GM21528 (cell line): ENCODE measurements at regions not wholly inside any gene's neighbourhood (a gene's known extent, or its start where the extent isn't known, plus 50 kb on each side); places are given as distances from the start of the nearest gene placed in this dataset.
"Not testable (repeated sequence)": the region's sequence is repeated elsewhere in the genome, so short reads cannot be mapped to it uniquely, and the experiment has no call there.

Experiments
- ATAC-seq: cut with Tn5 transposase; IDR thresholded peaks from one replicate; pipeline ENCODE4 v1.9.1; 2021; ENCODE audit warnings: mild to moderate bottlenecking, moderate library complexity; ENCODE audit not compliant: unreplicated experiment, low FRiP score

GRCh38 chr2:111586014-111586413, 298.0 kb downstream of the ANAPC1 start:
- ATAC-seq, result not testable (repeated sequence)

- not testable (repeated sequence) for ATAC-seq
These were observed 288.9 kb downstream of the ANAPC1 start for GRCh38 chr2:111595072-111595471.

GRCh38 chr2:111596808-111597705, 286.9 kb downstream of the ANAPC1 start:
- ATAC-seq, result not testable (repeated sequence)

- not testable (repeated sequence) for ATAC-seq
These were observed 285.0 kb downstream of the ANAPC1 start for GRCh38 chr2:111598944-111599343.

GRCh38 chr2:111602259-111602658, 281.7 kb downstream of the ANAPC1 start:
- ATAC-seq, result not testable (repeated sequence)

GRCh38 chr2:111605798-111606197, 278.2 kb downstream of the ANAPC1 start:
- not testable (repeated sequence) for ATAC-seq

GRCh38 chr2:111606632-111607031, 277.4 kb downstream of the ANAPC1 start:
- ATAC-seq, result not testable (repeated sequence)

GRCh38 chr2:111609146-111609844, 274.7 kb downstream of the ANAPC1 start:
- ATAC-seq, result not testable (repeated sequence)

GRCh38 chr2:111610035-111610434, 274.0 kb downstream of the ANAPC1 start:
- ATAC-seq, result not testable (repeated sequence)

- no peak for ATAC-seq
These were observed 267.3 kb downstream of the ANAPC1 start for GRCh38 chr2:111616651-111617218.

- no peak for ATAC-seq
These were observed 266.4 kb downstream of the ANAPC1 start for GRCh38 chr2:111617299-111618225.

GRCh38 chr2:111618226-111618977, 265.6 kb downstream of the ANAPC1 start:
- no peak for ATAC-seq

- ATAC-seq, result no peak
These were observed 264.8 kb downstream of the ANAPC1 start for GRCh38 chr2:111618978-111619902.

- ATAC-seq, result no peak
These were observed 263.7 kb downstream of the ANAPC1 start for GRCh38 chr2:111620281-111620680.

- no peak for ATAC-seq
These were observed 261.1 kb downstream of the ANAPC1 start for GRCh38 chr2:111622859-111623258.

GRCh38 chr2:111623380-111623779, 260.6 kb downstream of the ANAPC1 start:
- ATAC-seq, result no peak

- no peak for ATAC-seq
These were observed 259.4 kb downstream of the ANAPC1 start for GRCh38 chr2:111624411-111625156.

GRCh38 chr2:111625157-111625537, 258.8 kb downstream of the ANAPC1 start:
- ATAC-seq, result not testable (repeated sequence)
